ENCODE measurements at regions not wholly inside any gene's neighbourhood (a gene's known extent, or its start where the extent isn't known, plus 50 kb on each side); places are given as distances from the start of the nearest gene placed in this dataset.
"Not testable (repeated sequence)": the region's sequence is repeated elsewhere in the genome, so short reads cannot be mapped to it uniquely, and the experiment has no call there.

- no peak for DNase-seq (ENCODE audit: low spot score)
Measured at GRCh38 chr14:106268013-106268727, 741.8 kb downstream of the TMEM121 start.

GRCh38 chr14:106269029-106269428 lies 742.6 kb downstream of the TMEM121 start:
- DNase-seq (ENCODE audit: low spot score), result no peak

- no peak for DNase-seq (ENCODE audit: low spot score)
Measured at GRCh38 chr14:106269451-106270204, 743.2 kb downstream of the TMEM121 start.

- not testable (repeated sequence) for DNase-seq (ENCODE audit: low spot score)
Measured at GRCh38 chr14:106270476-106271121, 744.2 kb downstream of the TMEM121 start.

- no peak for DNase-seq (ENCODE audit: low spot score)
Measured at GRCh38 chr14:106276326-106277267, 750.2 kb downstream of the TMEM121 start.

GRCh38 chr14:106277503-106277902 lies 751.1 kb downstream of the TMEM121 start:
- no peak for DNase-seq (ENCODE audit: low spot score)

GRCh38 chr14:106280876-106281275 lies 754.5 kb downstream of the TMEM121 start:
- no peak for DNase-seq (ENCODE audit: low spot score)

- no peak for DNase-seq (ENCODE audit: low spot score)
Measured at GRCh38 chr14:106286697-106287290, 760.4 kb downstream of the TMEM121 start.

- DNase-seq (ENCODE audit: low spot score), result no peak
Measured at GRCh38 chr14:106287506-106287905, 761.1 kb downstream of the TMEM121 start.

GRCh38 chr14:106291626-106292025 lies 765.2 kb downstream of the TMEM121 start:
- no peak for DNase-seq (ENCODE audit: low spot score)

- DNase-seq (ENCODE audit: low spot score), result no peak
Measured at GRCh38 chr14:106294324-106294723, 767.9 kb downstream of the TMEM121 start.

GRCh38 chr14:106300951-106301510 lies 774.6 kb downstream of the TMEM121 start:
- DNase-seq (ENCODE audit: low spot score), result not testable (repeated sequence)

- DNase-seq (ENCODE audit: low spot score), result not testable (repeated sequence)
Measured at GRCh38 chr14:106301609-106302008, 775.2 kb downstream of the TMEM121 start.

GRCh38 chr14:106302661-106303060 lies 776.3 kb downstream of the TMEM121 start:
- DNase-seq (ENCODE audit: low spot score), result no peak

- no peak for DNase-seq (ENCODE audit: low spot score)
Measured at GRCh38 chr14:106304271-106304670, 777.9 kb downstream of the TMEM121 start.

- DNase-seq (ENCODE audit: low spot score), result no peak
Measured at GRCh38 chr14:106308839-106309389, 782.5 kb downstream of the TMEM121 start.

GRCh38 chr14:106309423-106309822 lies 783.0 kb downstream of the TMEM121 start:
- DNase-seq (ENCODE audit: low spot score), result no peak

GRCh38 chr14:106315436-106315835 lies 789.1 kb downstream of the TMEM121 start:
- DNase-seq (ENCODE audit: low spot score), result no peak

GRCh38 chr14:106317593-106317992 lies 791.2 kb downstream of the TMEM121 start:
- DNase-seq (ENCODE audit: low spot score), result no peak

GRCh38 chr14:106318700-106319099 lies 792.3 kb downstream of the TMEM121 start:
- DNase-seq (ENCODE audit: low spot score), result no peak

GRCh38 chr14:106323970-106324369 lies 797.6 kb downstream of the TMEM121 start:
- DNase-seq (ENCODE audit: low spot score), result not testable (repeated sequence)

Measured in AG20443 (cell line).